ENCODE measurements at regions not wholly inside any gene's neighbourhood (a gene's known extent, or its start where the extent isn't known, plus 50 kb on each side); places are given as distances from the start of the nearest gene placed in this dataset.

DNA sequence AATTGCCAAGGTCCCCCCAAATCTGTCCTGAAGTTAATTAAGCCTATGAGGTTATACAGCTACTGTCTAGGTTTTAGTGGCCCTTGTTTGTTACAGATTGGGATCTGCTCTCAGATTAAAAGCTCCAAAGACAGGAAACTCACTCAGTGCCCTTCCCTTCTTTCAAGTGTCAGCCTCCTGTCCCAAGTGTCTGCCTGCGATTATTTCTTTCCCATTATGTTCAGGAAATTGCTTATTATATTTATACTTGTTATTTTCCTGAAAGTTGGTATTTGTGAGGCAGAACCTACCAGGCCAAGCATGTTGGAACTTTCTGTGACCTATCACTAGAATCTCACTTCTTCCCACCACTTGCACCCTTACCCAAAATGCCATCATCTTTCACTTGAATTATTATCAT, 173.2 kb downstream of the AREG start:
- TF ChIP-seq, protein P1, sequence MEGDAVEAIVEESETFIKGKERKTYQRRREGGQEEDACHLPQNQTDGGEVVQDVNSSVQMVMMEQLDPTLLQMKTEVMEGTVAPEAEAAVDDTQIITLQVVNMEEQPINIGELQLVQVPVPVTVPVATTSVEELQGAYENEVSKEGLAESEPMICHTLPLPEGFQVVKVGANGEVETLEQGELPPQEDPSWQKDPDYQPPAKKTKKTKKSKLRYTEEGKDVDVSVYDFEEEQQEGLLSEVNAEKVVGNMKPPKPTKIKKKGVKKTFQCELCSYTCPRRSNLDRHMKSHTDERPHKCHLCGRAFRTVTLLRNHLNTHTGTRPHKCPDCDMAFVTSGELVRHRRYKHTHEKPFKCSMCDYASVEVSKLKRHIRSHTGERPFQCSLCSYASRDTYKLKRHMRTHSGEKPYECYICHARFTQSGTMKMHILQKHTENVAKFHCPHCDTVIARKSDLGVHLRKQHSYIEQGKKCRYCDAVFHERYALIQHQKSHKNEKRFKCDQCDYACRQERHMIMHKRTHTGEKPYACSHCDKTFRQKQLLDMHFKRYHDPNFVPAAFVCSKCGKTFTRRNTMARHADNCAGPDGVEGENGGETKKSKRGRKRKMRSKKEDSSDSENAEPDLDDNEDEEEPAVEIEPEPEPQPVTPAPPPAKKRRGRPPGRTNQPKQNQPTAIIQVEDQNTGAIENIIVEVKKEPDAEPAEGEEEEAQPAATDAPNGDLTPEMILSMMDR (IDR thresholded peaks at IDR 0.05), result no peak
- no peak for TF ChIP-seq POLR2A (IDR thresholded peaks at IDR 0.05)
